Mucosa of rectum (tissue), 2 donors: ENCODE measurements at regions not wholly inside any gene's neighbourhood (a gene's known extent, or its start where the extent isn't known, plus 50 kb on each side); places are given as distances from the start of the nearest gene placed in this dataset.

Experiments used
- H3K27ac ChIP-seq, 2 donors: one replicate each; pipeline ENCODE4 v1.7.0; 2013; ENCODE audit warnings: inconsistent platforms in 2 of 2, low read depth in 2 of 2, low read length in 2 of 2
- H3K27me3 ChIP-seq, 2 donors: one replicate each; pipeline ENCODE4 v1.7.0; 2013; ENCODE audit warnings: low read length in 2 of 2; ENCODE audit not compliant: control insufficient read depth in 2 of 2, insufficient read depth in 2 of 2
- H3K36me3 ChIP-seq, 2 donors: one replicate each; pipeline ENCODE4 v1.7.0; 2013; ENCODE audit warnings: low read length in 2 of 2; ENCODE audit not compliant: control insufficient read depth in 2 of 2, insufficient read depth in 2 of 2
- H3K4me1 ChIP-seq, 2 donors: one replicate each; pipeline ENCODE4 v1.7.0; 2013; ENCODE audit warnings: low read length in 2 of 2, mild to moderate bottlenecking in 1 of 2; ENCODE audit not compliant: control insufficient read depth in 2 of 2, insufficient read depth in 2 of 2
- H3K4me3 ChIP-seq, 2 donors: one replicate each; pipeline ENCODE4 v1.7.0; 2013; ENCODE audit warnings: low read length in 2 of 2
- H3K9ac ChIP-seq, 2 donors: one replicate each; pipeline ENCODE4 v1.7.0; 2013; ENCODE audit warnings: low read length in 2 of 2, low read depth in 1 of 2, mild to moderate bottlenecking in 1 of 2
- H3K9me3 ChIP-seq, 2 donors: one replicate each; pipeline ENCODE4 v1.7.0; 2013; ENCODE audit warnings: low read length in 2 of 2; ENCODE audit not compliant: control insufficient read depth in 2 of 2
- donor health status: healthy.
- donor health status: Normal muscosa, but diverticular disease.

- no peak overlapping the region for H3K4me3 ChIP-seq
- no peak overlapping the region for H3K9ac ChIP-seq
- H3K27ac ChIP-seq: no peak overlapping the region
- H3K9me3 ChIP-seq: no peaks in the 10 kb centered on the region
- H3K27me3 ChIP-seq: no peaks in the 10 kb centered on the region
- H3K4me1 ChIP-seq: no peaks in the 10 kb centered on the region
- no peaks in the 10 kb centered on the region for H3K36me3 ChIP-seq
These were observed 448.1 kb downstream of the ADAMTS20 start for GRCh38 chr12:43103866-43104265.

GRCh38 chr12:43102546-43103264 is 449.3 kb downstream of the ADAMTS20 start:
- H3K9me3 ChIP-seq: no peaks in the 10 kb centered on the region
- no peaks in the 10 kb centered on the region for H3K36me3 ChIP-seq
- no peak overlapping the region for H3K4me3 ChIP-seq
- no peak overlapping the region for H3K9ac ChIP-seq
- H3K27ac ChIP-seq: no peak overlapping the region
- no peaks in the 10 kb centered on the region for H3K4me1 ChIP-seq
- H3K27me3 ChIP-seq: no peaks in the 10 kb centered on the region

GRCh38 chr12:43100231-43100630 is 451.8 kb downstream of the ADAMTS20 start:
- H3K4me3 ChIP-seq: no peak overlapping the region
- no peaks in the 10 kb centered on the region for H3K27me3 ChIP-seq
- H3K36me3 ChIP-seq: no peaks in the 10 kb centered on the region
- H3K9ac ChIP-seq: no peak overlapping the region
- no peaks in the 10 kb centered on the region for H3K4me1 ChIP-seq
- no peak overlapping the region for H3K27ac ChIP-seq
- H3K9me3 ChIP-seq: no peaks in the 10 kb centered on the region

DNA sequence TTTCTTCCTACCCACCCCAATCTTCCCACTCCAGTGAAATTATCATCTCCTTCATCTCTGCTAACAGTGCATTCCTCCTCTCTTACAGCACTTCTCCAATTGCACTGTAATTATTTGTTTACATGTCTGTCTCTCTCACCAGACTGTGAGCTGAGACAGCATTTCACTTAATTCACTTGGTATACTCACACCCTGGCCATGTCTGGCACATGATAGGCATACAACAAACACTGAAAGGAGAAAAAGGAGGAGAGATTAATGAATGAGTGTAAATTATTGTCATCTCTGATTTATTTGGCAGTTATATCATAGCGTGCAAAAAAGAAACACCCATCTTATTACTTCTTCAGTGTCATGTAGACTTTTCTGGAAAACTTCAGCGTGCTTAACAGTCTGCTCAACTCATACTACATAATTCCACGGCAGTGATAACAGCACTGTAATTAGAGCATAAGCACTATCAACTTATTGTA is 452.3 kb downstream of the ADAMTS20 start:
- Histone ChIP-seq H3K9ac (no peak overlapping the region), H3K4me3 (no peak overlapping the region), H3K36me3 (no peaks in the 10 kb centered on the region), H3K4me1 (no peaks in the 10 kb centered on the region), H3K27me3 (no peaks in the 10 kb centered on the region), H3K9me3 (no peaks in the 10 kb centered on the region), H3K27ac (no peak overlapping the region)

DNA sequence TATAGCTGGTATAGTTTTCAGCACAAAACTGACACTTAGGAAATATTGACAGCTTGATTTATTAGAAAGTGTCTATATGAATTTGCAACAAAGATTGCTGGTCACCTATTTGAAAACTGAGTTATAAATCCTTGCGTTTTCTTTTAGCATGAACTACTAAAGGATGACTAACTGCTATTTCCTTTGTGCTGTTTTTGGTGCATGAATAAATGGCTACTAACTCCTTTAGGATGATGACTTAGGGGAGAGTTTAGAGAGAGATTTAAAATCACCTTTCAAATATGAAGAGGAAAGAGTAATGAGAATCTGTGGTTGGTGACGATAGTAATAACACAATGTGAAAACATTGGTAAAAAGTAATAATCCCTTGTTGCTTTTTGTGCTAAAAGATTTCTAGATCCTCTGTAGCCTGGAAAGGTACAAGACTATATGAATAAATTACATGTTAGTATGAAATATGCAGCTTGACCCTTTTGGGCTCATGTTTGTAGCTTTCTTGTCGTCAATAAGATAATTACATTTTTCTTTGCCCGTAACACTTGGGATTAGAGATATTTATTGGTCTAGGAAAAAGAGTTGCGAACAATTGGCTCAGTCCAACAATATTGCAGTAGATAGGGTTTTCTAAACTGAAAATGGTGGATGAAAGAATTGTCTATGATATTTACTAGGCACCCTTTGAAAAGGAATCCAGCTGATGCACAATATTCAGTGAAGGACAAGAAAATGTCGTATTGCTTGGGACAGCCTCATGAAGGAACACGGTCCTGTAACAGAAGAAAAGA is 453.0 kb downstream of the ADAMTS20 start:
- H3K9ac ChIP-seq: no peak overlapping the region
- H3K36me3 ChIP-seq: no peaks in the 10 kb centered on the region
- H3K27ac ChIP-seq: no peak overlapping the region
- H3K4me1 ChIP-seq: no peaks in the 10 kb centered on the region
- no peaks in the 10 kb centered on the region for H3K9me3 ChIP-seq
- H3K4me3 ChIP-seq: no peak overlapping the region
- no peaks in the 10 kb centered on the region for H3K27me3 ChIP-seq

DNA sequence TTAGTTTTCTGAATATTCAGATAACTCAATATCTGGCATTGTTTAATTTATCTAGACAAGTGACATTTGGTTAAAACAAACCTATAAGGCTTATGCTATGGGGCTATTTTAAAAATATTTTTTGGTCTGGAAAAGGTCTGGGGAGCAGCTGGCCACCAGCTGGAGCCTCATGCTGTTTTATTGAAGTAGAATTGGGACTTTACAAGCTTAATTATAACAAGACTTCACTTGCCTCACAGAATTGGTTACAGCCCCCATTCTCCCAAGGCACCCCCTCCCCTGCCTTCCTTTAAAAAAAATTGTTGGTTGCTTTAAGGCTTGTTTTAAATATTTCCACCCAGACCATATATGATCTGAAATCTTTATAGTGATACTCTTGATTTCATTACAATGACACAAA is 453.9 kb downstream of the ADAMTS20 start:
- Histone ChIP-seq H3K9me3 (no peaks in the 10 kb centered on the region), H3K4me3 (no peak overlapping the region), H3K27me3 (no peaks in the 10 kb centered on the region), H3K9ac (no peak overlapping the region), H3K36me3 (no peaks in the 10 kb centered on the region), H3K27ac (no peak overlapping the region), H3K4me1 (no peaks in the 10 kb centered on the region)

DNA sequence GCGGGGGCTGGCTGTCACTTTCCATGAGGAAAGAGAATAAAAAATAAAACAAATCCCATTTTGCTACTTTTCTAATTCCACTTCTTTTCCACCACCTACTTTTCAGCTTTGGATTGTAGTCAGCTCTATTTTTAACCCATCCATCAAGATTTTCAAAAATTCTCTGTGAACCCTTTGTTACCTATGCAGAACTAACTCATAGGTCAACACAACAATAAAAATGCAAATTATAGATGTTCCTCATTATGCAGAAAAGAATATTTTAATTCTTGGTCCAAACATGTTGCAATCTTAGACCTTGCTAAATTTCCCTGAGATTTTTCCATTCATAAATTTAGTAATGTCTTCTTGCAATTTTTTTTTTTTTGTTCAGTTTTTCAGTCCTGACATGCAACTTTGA is 454.5 kb downstream of the ADAMTS20 start:
- H3K4me1 ChIP-seq: no peaks in the 10 kb centered on the region
- no peak overlapping the region for H3K4me3 ChIP-seq
- H3K36me3 ChIP-seq: no peaks in the 10 kb centered on the region
- H3K27me3 ChIP-seq: no peaks in the 10 kb centered on the region
- H3K9ac ChIP-seq: no peak overlapping the region
- no peaks in the 10 kb centered on the region for H3K9me3 ChIP-seq
- H3K27ac ChIP-seq: no peak overlapping the region

GRCh38 chr12:43095669-43096280 is 456.2 kb downstream of the ADAMTS20 start:
- Histone ChIP-seq H3K9me3 (no peaks in the 10 kb centered on the region), H3K9ac (no peak overlapping the region), H3K4me3 (no peak overlapping the region), H3K27me3 (no peaks in the 10 kb centered on the region), H3K27ac (no peak overlapping the region), H3K36me3 (no peaks in the 10 kb centered on the region), H3K4me1 (no peaks in the 10 kb centered on the region)

GRCh38 chr12:43094886-43095575 is 457.0 kb downstream of the ADAMTS20 start:
- Histone ChIP-seq H3K9ac (no peak overlapping the region), H3K4me1 (no peaks in the 10 kb centered on the region), H3K9me3 (no peaks in the 10 kb centered on the region), H3K27me3 (no peaks in the 10 kb centered on the region), H3K4me3 (no peak overlapping the region), H3K27ac (no peak overlapping the region), H3K36me3 (no peaks in the 10 kb centered on the region)

DNA sequence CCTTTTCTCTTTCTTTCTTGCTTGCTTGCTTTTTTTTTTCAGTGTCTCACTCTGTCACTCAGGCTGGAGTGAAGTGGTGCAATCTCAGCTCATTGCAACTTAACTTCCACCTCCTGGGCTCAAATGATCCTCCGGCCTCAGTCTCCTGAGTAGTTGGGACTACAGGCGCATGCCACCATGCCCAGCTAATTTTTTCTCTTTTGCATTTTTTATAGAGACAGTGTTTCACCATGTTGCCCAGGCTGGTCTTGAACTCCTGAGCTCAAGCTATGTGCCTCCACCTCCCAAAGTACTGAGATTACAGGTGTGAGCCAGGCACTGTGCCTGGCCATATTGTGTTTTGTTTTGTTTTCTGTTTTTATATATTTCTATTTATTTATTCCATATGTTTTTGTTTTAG is 461.0 kb downstream of the ADAMTS20 start:
- no peaks in the 10 kb centered on the region for H3K4me1 ChIP-seq
- H3K27ac ChIP-seq: no peak overlapping the region
- H3K9me3 ChIP-seq: no peaks in the 10 kb centered on the region
- no peaks in the 10 kb centered on the region for H3K27me3 ChIP-seq
- H3K9ac ChIP-seq: no peak overlapping the region
- H3K4me3 ChIP-seq: no peak overlapping the region
- no peaks in the 10 kb centered on the region for H3K36me3 ChIP-seq
